ENCODE measurements at regions not wholly inside any gene's neighbourhood (a gene's known extent, or its start where the extent isn't known, plus 50 kb on each side); places are given as distances from the start of the nearest gene placed in this dataset.

DNA sequence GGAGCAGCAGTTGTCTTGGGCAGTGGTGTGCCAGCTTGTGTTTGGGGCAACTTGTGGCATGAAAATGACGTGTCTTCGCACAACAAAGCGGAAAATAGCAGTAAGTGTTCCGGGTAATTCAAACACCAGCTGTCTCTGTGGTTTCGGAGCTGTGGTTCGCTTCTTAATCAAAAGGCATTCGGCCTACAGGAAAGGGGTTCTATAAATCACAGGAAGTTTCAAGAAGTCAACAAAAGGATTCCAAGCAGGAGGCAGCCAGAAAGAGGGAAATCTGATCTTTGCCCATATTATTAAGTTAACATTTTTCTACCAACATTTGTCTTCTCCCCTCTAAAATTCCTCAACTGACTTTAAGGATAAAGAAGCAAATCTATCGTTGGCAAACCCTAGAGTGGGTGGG lies 353.4 kb downstream of the FGFR2 start:
- TF ChIP-seq, protein P1, sequence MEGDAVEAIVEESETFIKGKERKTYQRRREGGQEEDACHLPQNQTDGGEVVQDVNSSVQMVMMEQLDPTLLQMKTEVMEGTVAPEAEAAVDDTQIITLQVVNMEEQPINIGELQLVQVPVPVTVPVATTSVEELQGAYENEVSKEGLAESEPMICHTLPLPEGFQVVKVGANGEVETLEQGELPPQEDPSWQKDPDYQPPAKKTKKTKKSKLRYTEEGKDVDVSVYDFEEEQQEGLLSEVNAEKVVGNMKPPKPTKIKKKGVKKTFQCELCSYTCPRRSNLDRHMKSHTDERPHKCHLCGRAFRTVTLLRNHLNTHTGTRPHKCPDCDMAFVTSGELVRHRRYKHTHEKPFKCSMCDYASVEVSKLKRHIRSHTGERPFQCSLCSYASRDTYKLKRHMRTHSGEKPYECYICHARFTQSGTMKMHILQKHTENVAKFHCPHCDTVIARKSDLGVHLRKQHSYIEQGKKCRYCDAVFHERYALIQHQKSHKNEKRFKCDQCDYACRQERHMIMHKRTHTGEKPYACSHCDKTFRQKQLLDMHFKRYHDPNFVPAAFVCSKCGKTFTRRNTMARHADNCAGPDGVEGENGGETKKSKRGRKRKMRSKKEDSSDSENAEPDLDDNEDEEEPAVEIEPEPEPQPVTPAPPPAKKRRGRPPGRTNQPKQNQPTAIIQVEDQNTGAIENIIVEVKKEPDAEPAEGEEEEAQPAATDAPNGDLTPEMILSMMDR (IDR thresholded peaks at IDR 0.05): no peak
- TF ChIP-seq EZH2 (IDR thresholded peaks at IDR 0.05; ENCODE audit: borderline replicate concordance, insufficient read depth, low read depth, low read length, poor library complexity, severe bottlenecking): no peak

Measured in B cell (primary cell).